B cell (primary cell): ENCODE measurements at regions not wholly inside any gene's neighbourhood (a gene's known extent, or its start where the extent isn't known, plus 50 kb on each side); places are given as distances from the start of the nearest gene placed in this dataset.

Experiments used
- ATAC-seq: fragments of 200-7000 bp; cut with Tn5 transposase; one replicate; pipeline ENCODE4 v1.10.0; 2021; ENCODE audit warnings: low read depth, mild to moderate bottlenecking, moderate number of reproducible peaks, moderate library complexity
- CTCF ChIA-PET: fragments of 350-600 bp; sonication (Branson Sonifier 250); formaldehyde crosslinking; loops from one replicate; lab custom pipeline; 2021; ENCODE audit warnings: antibody characterized with exemption, inconsistent platforms; lab: Charles Lee
- POLR2A ChIA-PET: fragments of 350-600 bp; sonication (Branson Sonifier 250); formaldehyde crosslinking; loops from one replicate; lab custom pipeline; 2021; ENCODE audit warnings: antibody characterized with exemption; lab: Charles Lee
- DNase-seq: peaks from one replicate; pipeline ENCODE4 v3.0.0; 2013
- H2AFZ ChIP-seq: 2 replicates; pipeline ENCODE4 v1.6.1; 2012; ENCODE audit warnings: mild to moderate bottlenecking, low read depth, low read length; ENCODE audit not compliant: insufficient read depth, poor library complexity, severe bottlenecking
- H3K27ac ChIP-seq, 2 donors: 1 replicate in 1 of 2; 2 replicates in 1 of 2; pipeline ENCODE4 v1.5.1; 2012 to 2013; ENCODE audit warnings: low read length in 2 of 2, mild to moderate bottlenecking in 2 of 2, moderate library complexity in 1 of 2
- H3K27me3 ChIP-seq, 4 experiments: fragments of 200-600 bp in 1 of 4; sonication (generic) in 1 of 4; replicated peaks in 1 of 4; 1 replicate in 2 of 4; 2 replicates in 2 of 4; pipeline versions ENCODE4 v1.6.1 to v1.7.0; 2013 to 2016; ENCODE audit warnings: low read length in 3 of 4, mild to moderate bottlenecking in 2 of 4, mixed read lengths in 1 of 4, moderate library complexity in 1 of 4; ENCODE audit not compliant: insufficient read depth in 4 of 4, control insufficient read depth in 3 of 4; ENCODE audit errors: control extremely low read depth in 1 of 4
- H3K36me3 ChIP-seq, 2 experiments: replicated peaks in 1 of 2; 1 replicate in 1 of 2; 2 replicates in 1 of 2; pipeline versions ENCODE4 v1.6.1 to v1.7.1; 2013; ENCODE audit warnings: low read length in 1 of 2; ENCODE audit not compliant: insufficient read depth in 2 of 2, control insufficient read depth in 1 of 2; ENCODE audit errors: control extremely low read depth in 1 of 2, extremely low read depth in 1 of 2
- H3K4me1 ChIP-seq, 2 donors: fragments of 200-600 bp in 1 of 2; sonication (generic) in 1 of 2; 1 replicate in 1 of 2; 2 replicates in 1 of 2; pipeline versions ENCODE4 v1.5.1 to v1.6.1; 2013 to 2017; ENCODE audit warnings: low read length in 2 of 2; ENCODE audit not compliant: control insufficient read depth in 2 of 2, insufficient read depth in 2 of 2
- H3K4me2 ChIP-seq: replicated peaks from 2 replicates; pipeline ENCODE3; 2012; ENCODE audit warnings: mild to moderate bottlenecking, low read depth, low read length; ENCODE audit not compliant: poor library complexity, severe bottlenecking
- H3K4me3 ChIP-seq, 5 experiments: fragments of 200-600 bp in 1 of 5; sonication (generic) in 1 of 5; 1 replicate in 3 of 5; 2 replicates in 2 of 5; pipeline versions ENCODE4 v1.5.1 to v1.7.0; 2011 to 2016; ENCODE audit warnings: low read length in 4 of 5, mild to moderate bottlenecking in 4 of 5, low read depth in 2 of 5, control low read depth in 1 of 5, moderate library complexity in 1 of 5; ENCODE audit not compliant: insufficient read depth in 1 of 5; ENCODE audit errors: control extremely low read depth in 1 of 5, extremely low read depth in 1 of 5
- H3K79me2 ChIP-seq: fragments of 200-600 bp; sonication (generic); one replicate; pipeline ENCODE4 v1.6.0; 2016; ENCODE audit warnings: low read length; ENCODE audit not compliant: control insufficient read depth, insufficient read depth
- H3K9ac ChIP-seq: fragments of 200-600 bp; sonication (generic); 2 replicates; pipeline ENCODE4 v1.6.1; 2017; ENCODE audit warnings: mild to moderate bottlenecking, low read length, moderate library complexity
- H3K9me3 ChIP-seq, 3 donors: one replicate each; pipeline versions ENCODE4 v1.6.1 to v1.7.1; 2013; ENCODE audit warnings: low read length in 2 of 3; ENCODE audit not compliant: control insufficient read depth in 2 of 3, insufficient read depth in 1 of 3; ENCODE audit errors: control extremely low read depth in 1 of 3
- H4K20me1 ChIP-seq: 2 replicates; pipeline ENCODE4 v1.6.0; 2012; ENCODE audit warnings: mild to moderate bottlenecking, low read length; ENCODE audit not compliant: insufficient read depth, control insufficient read depth, poor library complexity, severe bottlenecking
- H3K27ac Mint-ChIP-seq: one replicate; pipeline ENCODE4 v1.8.0; 2021; ENCODE audit warnings: mixed read lengths
- H3K27me3 Mint-ChIP-seq: one replicate; pipeline ENCODE4 v1.8.0; 2021; ENCODE audit warnings: mixed read lengths
- H3K4me1 Mint-ChIP-seq: one replicate; pipeline ENCODE4 v1.8.0; 2021; ENCODE audit warnings: mixed read lengths
- H3K4me3 Mint-ChIP-seq: one replicate; pipeline ENCODE4 v1.8.0; 2021; ENCODE audit warnings: mixed read lengths
- H3K9me3 Mint-ChIP-seq: one replicate; pipeline ENCODE4 v1.8.0; 2022; ENCODE audit warnings: mixed read lengths; ENCODE audit not compliant: insufficient read depth
- EZH2 ChIP-seq: IDR thresholded peaks from 2 replicates; pipeline ENCODE4 v1.6.1; 2012; ENCODE audit warnings: borderline replicate concordance, low read depth, mild to moderate bottlenecking, moderate library complexity, low read length; ENCODE audit not compliant: insufficient read depth, poor library complexity, severe bottlenecking
- WGBS: methylation state at CpG from one replicate; pipeline ENCODE4 v1.1.5; 2013; ENCODE audit warnings: missing lambda C conversion rate; ENCODE audit not compliant: insufficient coverage; 5-methylcytosine and 5-hydroxymethylcytosine counted together
- intact Hi-C: fragments of 100-400 bp; cut with micrococcal nuclease; formaldehyde crosslinking; loops from one replicate; pipeline ENCODE4 v1.10.0; 2022
- TF ChIP-seq, protein P1 (sequence below): fragments of 200-600 bp; IDR thresholded peaks from one replicate; pipeline ENCODE4 v1.8.0; 2022; ENCODE audit warnings: antibody characterized with exemption, mild to moderate bottlenecking

DNA sequence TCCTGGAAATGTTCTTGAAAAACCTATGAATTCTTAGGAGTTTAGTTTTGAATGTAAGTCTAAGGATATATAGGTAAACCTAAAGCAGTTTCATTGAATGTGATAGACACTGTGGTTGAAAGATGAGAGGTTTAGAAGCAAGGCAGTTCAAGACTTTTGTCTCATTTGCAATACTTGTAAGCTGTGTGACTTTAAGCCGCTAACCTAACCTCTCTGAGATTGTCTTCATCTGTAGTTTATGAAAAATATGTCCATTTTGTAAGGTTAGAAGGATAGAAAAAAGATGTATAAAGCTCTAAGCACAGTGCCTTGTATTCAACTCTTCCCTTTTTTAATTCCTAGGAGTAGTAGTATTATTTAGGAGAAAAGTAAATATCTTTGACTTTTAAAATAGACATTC lies 306.6 kb upstream of the ARRDC4 start:
- no peak overlapping the region for H3K4me3 ChIP-seq
- no peak overlapping the region for H2AFZ ChIP-seq
- Mint-ChIP-seq H3K4me3 (no peak overlapping the region), H3K9me3 (peaks cover 5% of the 10 kb centered on the region), H3K4me1 (no peaks in the 10 kb centered on the region), H3K27me3 (peaks cover 4% of the 10 kb centered on the region), H3K27ac (no peak overlapping the region)
- intact Hi-C loops: no loop called here
- no peaks in the 10 kb centered on the region for H4K20me1 ChIP-seq
- H3K27ac ChIP-seq: no peak overlapping the region
- no peak overlapping the region for H3K9ac ChIP-seq
- POLR2A ChIA-PET: no interaction called here
- no peak overlapping the region for H3K4me2 ChIP-seq
- WGBS: no CpG with 5 or more reads among the region's 1 CpG
- no peaks in the 10 kb centered on the region for H3K27me3 ChIP-seq
- TF ChIP-seq EZH2: no peak
- TF ChIP-seq, protein P1, sequence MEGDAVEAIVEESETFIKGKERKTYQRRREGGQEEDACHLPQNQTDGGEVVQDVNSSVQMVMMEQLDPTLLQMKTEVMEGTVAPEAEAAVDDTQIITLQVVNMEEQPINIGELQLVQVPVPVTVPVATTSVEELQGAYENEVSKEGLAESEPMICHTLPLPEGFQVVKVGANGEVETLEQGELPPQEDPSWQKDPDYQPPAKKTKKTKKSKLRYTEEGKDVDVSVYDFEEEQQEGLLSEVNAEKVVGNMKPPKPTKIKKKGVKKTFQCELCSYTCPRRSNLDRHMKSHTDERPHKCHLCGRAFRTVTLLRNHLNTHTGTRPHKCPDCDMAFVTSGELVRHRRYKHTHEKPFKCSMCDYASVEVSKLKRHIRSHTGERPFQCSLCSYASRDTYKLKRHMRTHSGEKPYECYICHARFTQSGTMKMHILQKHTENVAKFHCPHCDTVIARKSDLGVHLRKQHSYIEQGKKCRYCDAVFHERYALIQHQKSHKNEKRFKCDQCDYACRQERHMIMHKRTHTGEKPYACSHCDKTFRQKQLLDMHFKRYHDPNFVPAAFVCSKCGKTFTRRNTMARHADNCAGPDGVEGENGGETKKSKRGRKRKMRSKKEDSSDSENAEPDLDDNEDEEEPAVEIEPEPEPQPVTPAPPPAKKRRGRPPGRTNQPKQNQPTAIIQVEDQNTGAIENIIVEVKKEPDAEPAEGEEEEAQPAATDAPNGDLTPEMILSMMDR: no peak
- no peaks in the 10 kb centered on the region for H3K4me1 ChIP-seq
- CTCF ChIA-PET: no interaction called here
- peaks cover 0 to 5% (median 0%) of the 10 kb centered on the region in 3 donors for H3K9me3 ChIP-seq
- ATAC-seq (no peak), DNase-seq (no peak)
- no peaks in the 10 kb centered on the region for H3K36me3 ChIP-seq
- H3K79me2 ChIP-seq: no peaks in the 10 kb centered on the region

DNA sequence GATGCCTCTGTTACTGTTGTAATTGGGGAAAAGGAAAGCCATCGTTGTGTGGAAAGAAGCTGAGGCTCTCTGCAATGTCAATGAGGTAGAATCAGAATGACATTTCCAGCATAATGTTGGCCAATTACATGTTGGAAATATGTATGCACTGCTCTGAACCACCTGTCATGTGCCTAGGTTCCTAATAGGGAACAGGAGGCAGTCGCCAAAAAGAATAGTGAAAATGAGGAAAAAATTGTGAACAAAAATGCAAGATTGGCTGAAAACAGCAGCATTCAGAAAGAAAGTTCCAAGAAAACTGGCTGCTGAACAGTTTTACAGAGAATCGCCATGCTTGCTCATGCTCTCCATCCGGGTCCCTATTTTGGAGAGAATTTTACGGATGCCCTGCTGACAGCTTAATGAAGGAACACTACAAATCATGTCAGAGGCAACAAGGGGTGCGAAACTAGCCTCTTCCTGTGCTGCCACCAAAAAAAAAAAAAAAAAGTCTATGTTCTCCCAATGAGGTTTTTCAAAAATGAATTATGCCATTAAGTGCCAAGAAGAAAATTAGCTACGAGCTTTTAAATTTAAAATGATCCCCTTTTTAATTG lies 305.9 kb upstream of the ARRDC4 start:
- Histone ChIP-seq H3K27me3 (no peaks in the 10 kb centered on the region), H3K4me2 (no peak overlapping the region), H3K36me3 (no peaks in the 10 kb centered on the region), H4K20me1 (no peaks in the 10 kb centered on the region), H3K27ac (no peak overlapping the region), H3K9me3 (peaks cover 0 to 5% (median 0%) of the 10 kb centered on the region in 3 donors), H3K79me2 (no peaks in the 10 kb centered on the region), H3K9ac (no peak overlapping the region), H2AFZ (no peak overlapping the region), H3K4me1 (no peaks in the 10 kb centered on the region), H3K4me3 (no peak overlapping the region)
- no peaks in the 10 kb centered on the region for H3K4me1 Mint-ChIP-seq
- DNase-seq (no peak), ATAC-seq (no peak)
- intact Hi-C loops: no loop called here
- TF ChIP-seq, protein P1: no peak
- no peak for TF ChIP-seq EZH2
- CTCF ChIA-PET: no interaction called here
- 11% methylated on average over 5 of the region's 7 CpGs for WGBS
- POLR2A ChIA-PET: no interaction called here
- no peak overlapping the region for H3K4me3 Mint-ChIP-seq
- H3K27ac Mint-ChIP-seq: no peak overlapping the region
- H3K27me3 Mint-ChIP-seq: peaks cover 4% of the 10 kb centered on the region
- H3K9me3 Mint-ChIP-seq: peaks cover 5% of the 10 kb centered on the region
